ENCODE measurements at regions not wholly inside any gene's neighbourhood (a gene's known extent, or its start where the extent isn't known, plus 50 kb on each side); places are given as distances from the start of the nearest gene placed in this dataset.

- TF ChIP-seq CTCF (IDR thresholded peaks at IDR 0.05) (no peak), POLR2AphosphoS5 (IDR thresholded peaks at IDR 0.05; ENCODE audit: low read depth, low read length) (no peak), REST (IDR thresholded peaks at IDR 0.05; ENCODE audit: insufficient read depth in 1 of 2, low read depth in 2 of 2, low read length in 1 of 2) (no peak), TCF7L2 (IDR thresholded peaks at IDR 0.05; ENCODE audit: low read depth, low read length) (no peak)
Observed at GRCh38 chr22:19603767-19604166, 79.6 kb upstream of the CLDN5 start.

Data from Panc1 (cell line).